Caco-2 (cell line): ENCODE measurements at regions not wholly inside any gene's neighbourhood (a gene's known extent, or its start where the extent isn't known, plus 50 kb on each side); places are given as distances from the start of the nearest gene placed in this dataset.
"Not testable (repeated sequence)": the region's sequence is repeated elsewhere in the genome, so short reads cannot be mapped to it uniquely, and the experiment has no call there.

Experiments
- BruUV-seq: library from RNA; stranded (reverse); fragments of 400-500 nt; replicated peaks from 2 replicates; lab custom pipeline; 2021; lab: Mats Ljungman, UMichigan
- CTCF ChIA-PET: fragments of 300-600 bp; sonication (Branson Sonifier 250); formaldehyde crosslinking; loops from one replicate; lab custom pipeline; 2022; ENCODE audit warnings: antibody characterized with exemption; lab: Charles Lee
- POLR2A ChIA-PET: fragments of 300-600 bp; sonication (Branson Sonifier 250); formaldehyde crosslinking; loops from one replicate; lab custom pipeline; 2022; ENCODE audit warnings: antibody characterized with exemption; lab: Charles Lee
- DNase-seq, 2 experiments: peaks; one replicate each; pipeline versions ENCODE4 v3.0.0 to v3.0.0-alpha.2; 2020 to 2022
- H3K27me3 ChIP-seq: replicated peaks from 2 replicates; pipeline ENCODE4 v1.6.0; 2011; ENCODE audit warnings: low read length; ENCODE audit not compliant: control insufficient read depth, insufficient read depth
- H3K36me3 ChIP-seq: 2 replicates; pipeline ENCODE4 v1.5.1; 2011; ENCODE audit warnings: low read length; ENCODE audit not compliant: control insufficient read depth, insufficient read depth
- H3K4me1 ChIP-seq: fragments of 250-450 bp; sonication (Bioruptor Pico); 2 replicates; pipeline ENCODE4 v1.5.1; 2020; ENCODE audit warnings: mild to moderate bottlenecking
- H3K4me3 ChIP-seq: 2 replicates; pipeline ENCODE4 v1.5.1; 2011; ENCODE audit warnings: low read depth, mild to moderate bottlenecking, control low read depth, low read length
- H3K9me3 ChIP-seq: fragments of 250-450 bp; sonication (Bioruptor Pico); 2 replicates; pipeline ENCODE4 v1.5.1; 2020; ENCODE audit warnings: mild to moderate bottlenecking, moderate library complexity
- H3K27ac Mint-ChIP-seq: one replicate; pipeline ENCODE4 v1.8.0; 2022; ENCODE audit warnings: mixed read lengths; ENCODE audit not compliant: unreplicated experiment
- H3K27me3 Mint-ChIP-seq: one replicate; pipeline ENCODE4 v1.8.0; 2022; ENCODE audit warnings: mixed read lengths; ENCODE audit not compliant: insufficient read depth, unreplicated experiment
- H3K36me3 Mint-ChIP-seq: one replicate; pipeline ENCODE4 v1.8.0; 2022; ENCODE audit warnings: mild to moderate bottlenecking, mixed read lengths; ENCODE audit not compliant: insufficient read depth, unreplicated experiment
- H3K4me1 Mint-ChIP-seq: one replicate; pipeline ENCODE4 v1.8.0; 2022; ENCODE audit warnings: low read depth, mixed read lengths; ENCODE audit not compliant: unreplicated experiment
- H3K4me3 Mint-ChIP-seq: one replicate; pipeline ENCODE4 v1.8.0; 2022; ENCODE audit warnings: mild to moderate bottlenecking, moderate library complexity, mixed read lengths; ENCODE audit not compliant: unreplicated experiment
- H3K9me3 Mint-ChIP-seq: one replicate; pipeline ENCODE4 v1.8.0; 2022; ENCODE audit warnings: mixed read lengths; ENCODE audit not compliant: unreplicated experiment
- intact Hi-C: fragments of 100-400 bp; cut with micrococcal nuclease; formaldehyde crosslinking; loops from one replicate; pipeline ENCODE4 v1.10.0; 2022; ENCODE audit not compliant: unreplicated experiment
- TF ChIP-seq, protein P1 (sequence below), 2 experiments: fragments of 200-600 bp in 1 of 2; IDR thresholded peaks; 1 replicate in 1 of 2; 2 replicates in 1 of 2; pipeline versions ENCODE4 v1.5.1 to v1.8.0; 2011 to 2022; ENCODE audit warnings: antibody characterized with exemption in 1 of 2, control low read depth in 1 of 2, inconsistent platforms in 1 of 2, low read depth in 1 of 2, low read length in 1 of 2, mild to moderate bottlenecking in 1 of 2, moderate library complexity in 1 of 2; ENCODE audit not compliant: insufficient read depth in 1 of 2, severe bottlenecking in 1 of 2, unreplicated experiment in 1 of 2

DNA sequence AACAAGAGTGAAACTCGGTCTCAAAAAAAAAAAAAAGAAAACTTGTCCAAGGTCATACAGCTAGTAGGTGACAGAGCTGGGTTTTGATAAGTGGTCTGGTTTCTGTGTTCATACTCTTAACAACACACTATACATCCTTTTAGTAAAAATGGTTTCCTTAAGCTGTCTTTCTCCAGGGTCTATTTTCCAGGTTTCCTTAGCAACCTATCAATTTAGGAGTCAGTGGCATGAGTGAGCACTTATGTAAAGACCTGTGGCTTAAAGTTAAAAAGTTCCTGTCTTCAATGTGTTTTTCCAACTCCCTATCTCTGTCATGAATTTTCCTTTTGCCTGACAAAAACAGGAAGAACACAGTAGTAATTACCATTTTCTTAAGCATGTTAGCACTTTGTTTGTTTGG is 480.5 kb downstream of the TMEM135 start:
- H3K9me3 ChIP-seq, result peaks cover under 1% of the 10 kb centered on the region; the same call in 1 of the 2 replicates
- Mint-ChIP-seq H3K4me3 (no peak overlapping the region), H3K4me1 (peaks cover 10% of the 10 kb centered on the region), H3K27ac (no peak overlapping the region), H3K9me3 (no peaks in the 10 kb centered on the region), H3K27me3 (peaks cover 6% of the 10 kb centered on the region), H3K36me3 (no peaks in the 10 kb centered on the region)
- BruUV-seq, result no TSS peak
- TF ChIP-seq, protein P1, sequence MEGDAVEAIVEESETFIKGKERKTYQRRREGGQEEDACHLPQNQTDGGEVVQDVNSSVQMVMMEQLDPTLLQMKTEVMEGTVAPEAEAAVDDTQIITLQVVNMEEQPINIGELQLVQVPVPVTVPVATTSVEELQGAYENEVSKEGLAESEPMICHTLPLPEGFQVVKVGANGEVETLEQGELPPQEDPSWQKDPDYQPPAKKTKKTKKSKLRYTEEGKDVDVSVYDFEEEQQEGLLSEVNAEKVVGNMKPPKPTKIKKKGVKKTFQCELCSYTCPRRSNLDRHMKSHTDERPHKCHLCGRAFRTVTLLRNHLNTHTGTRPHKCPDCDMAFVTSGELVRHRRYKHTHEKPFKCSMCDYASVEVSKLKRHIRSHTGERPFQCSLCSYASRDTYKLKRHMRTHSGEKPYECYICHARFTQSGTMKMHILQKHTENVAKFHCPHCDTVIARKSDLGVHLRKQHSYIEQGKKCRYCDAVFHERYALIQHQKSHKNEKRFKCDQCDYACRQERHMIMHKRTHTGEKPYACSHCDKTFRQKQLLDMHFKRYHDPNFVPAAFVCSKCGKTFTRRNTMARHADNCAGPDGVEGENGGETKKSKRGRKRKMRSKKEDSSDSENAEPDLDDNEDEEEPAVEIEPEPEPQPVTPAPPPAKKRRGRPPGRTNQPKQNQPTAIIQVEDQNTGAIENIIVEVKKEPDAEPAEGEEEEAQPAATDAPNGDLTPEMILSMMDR (IDR thresholded peaks at IDR 0.05; ENCODE audit: insufficient read depth in 1 of 2, low read depth in 1 of 2, low read length in 1 of 2, severe bottlenecking in 1 of 2, unreplicated experiment in 1 of 2), result no peak
- no peak overlapping the region for H3K4me3 ChIP-seq
- intact Hi-C loops, result no loop called here
- ChIA-PET POLR2A (no interaction called here), CTCF (interaction anchor here (0.6 kb wide), 1 partner anchor 164 kb away, joined by 3 read pairs; no protein-coding TSS in a partner anchor)
- H3K27me3 ChIP-seq, result no peaks in the 10 kb centered on the region
- H3K4me1 ChIP-seq, result 0 out of 2 replicates have a peak, but pooled peaks cover 5% of the 10 kb centered on the region
- no peak for DNase-seq
- no peaks in the 10 kb centered on the region for H3K36me3 ChIP-seq

- peaks cover 6% of the 10 kb centered on the region for H3K27me3 Mint-ChIP-seq
- peaks cover 10% of the 10 kb centered on the region for H3K4me1 Mint-ChIP-seq
- no TSS peak for BruUV-seq
- no peaks in the 10 kb centered on the region for H3K9me3 Mint-ChIP-seq
- ChIA-PET POLR2A (interaction anchor here (0.6 kb wide), 1 partner anchor 416 kb away, joined by 3 read pairs; no protein-coding TSS in a partner anchor), CTCF (no interaction called here)
- no peaks in the 10 kb centered on the region for H3K9me3 ChIP-seq
- no peaks in the 10 kb centered on the region for H3K36me3 Mint-ChIP-seq
- no peak overlapping the region for H3K4me3 Mint-ChIP-seq
- H3K27me3 ChIP-seq, result no peaks in the 10 kb centered on the region
- no peak for DNase-seq
- TF ChIP-seq, protein P1 (IDR thresholded peaks at IDR 0.05; ENCODE audit: insufficient read depth in 1 of 2, low read depth in 1 of 2, low read length in 1 of 2, severe bottlenecking in 1 of 2, unreplicated experiment in 1 of 2), result no peak
- no peak overlapping the region for H3K27ac Mint-ChIP-seq
- 0 out of 2 replicates have a peak, but pooled peaks cover 5% of the 10 kb centered on the region for H3K4me1 ChIP-seq
- intact Hi-C loops, result loop anchor here (2.0 kb wide), 1 partner anchor 19 kb away; no protein-coding TSS in a partner anchor
- no peaks in the 10 kb centered on the region for H3K36me3 ChIP-seq
- H3K4me3 ChIP-seq, result no peak overlapping the region
Measured at GRCh38 chr11:87517351-87517750, 479.6 kb downstream of the TMEM135 start.

- H3K4me3 ChIP-seq, H3K27me3 Mint-ChIP-seq, intact Hi-C loops, DNase-seq, CTCF ChIA-PET, H3K27ac Mint-ChIP-seq, H3K9me3 ChIP-seq, H3K4me3 Mint-ChIP-seq, POLR2A ChIA-PET, H3K36me3 ChIP-seq, H3K4me1 ChIP-seq, H3K9me3 Mint-ChIP-seq, BruUV-seq, H3K27me3 ChIP-seq, H3K36me3 Mint-ChIP-seq, H3K4me1 Mint-ChIP-seq: not testable (repeated sequence)
Measured at GRCh38 chr11:87507722-87508121, 470.0 kb downstream of the TMEM135 start.

GRCh38 chr11:87506946-87507345 is 469.2 kb downstream of the TMEM135 start:
- H3K9me3 Mint-ChIP-seq, H3K4me3 Mint-ChIP-seq, BruUV-seq, H3K27ac Mint-ChIP-seq, H3K36me3 ChIP-seq, H3K9me3 ChIP-seq, H3K36me3 Mint-ChIP-seq, H3K4me1 Mint-ChIP-seq, H3K27me3 Mint-ChIP-seq, H3K4me3 ChIP-seq, DNase-seq, POLR2A ChIA-PET, H3K27me3 ChIP-seq, CTCF ChIA-PET, intact Hi-C loops, H3K4me1 ChIP-seq: not testable (repeated sequence)
